Activated T-cell treated with anti-CD3 and anti-CD28 coated beads for 24 hours (primary cell): ENCODE measurements at regions not wholly inside any gene's neighbourhood (a gene's known extent, or its start where the extent isn't known, plus 50 kb on each side); places are given as distances from the start of the nearest gene placed in this dataset.
"Not testable (repeated sequence)": the region's sequence is repeated elsewhere in the genome, so short reads cannot be mapped to it uniquely, and the experiment has no call there.

ENCODE experiments used
- DNase-seq: peaks from one replicate; pipeline ENCODE4 v3.0.0-alpha.2; 2020; ENCODE audit warnings: low read depth

DNA sequence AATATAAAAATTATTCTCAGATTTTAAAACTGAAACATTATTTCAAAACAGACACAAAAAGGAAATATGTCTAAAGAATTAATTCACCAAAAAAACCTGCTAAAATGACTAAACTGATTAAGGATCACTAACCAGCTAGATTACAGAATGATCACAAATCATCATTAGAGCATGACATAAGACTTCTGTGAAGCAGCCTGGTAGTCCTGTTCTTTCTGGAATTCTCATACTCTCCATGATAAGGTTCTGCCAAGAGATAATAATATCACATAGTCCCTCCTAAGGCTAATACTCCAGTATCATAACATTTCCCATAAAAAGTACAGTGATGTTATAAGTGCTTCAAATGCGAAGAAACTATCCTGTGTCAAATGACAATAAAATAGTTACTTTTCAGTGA lies 1814.9 kb downstream of the SLITRK5 start:
- no peak for DNase-seq

DNA sequence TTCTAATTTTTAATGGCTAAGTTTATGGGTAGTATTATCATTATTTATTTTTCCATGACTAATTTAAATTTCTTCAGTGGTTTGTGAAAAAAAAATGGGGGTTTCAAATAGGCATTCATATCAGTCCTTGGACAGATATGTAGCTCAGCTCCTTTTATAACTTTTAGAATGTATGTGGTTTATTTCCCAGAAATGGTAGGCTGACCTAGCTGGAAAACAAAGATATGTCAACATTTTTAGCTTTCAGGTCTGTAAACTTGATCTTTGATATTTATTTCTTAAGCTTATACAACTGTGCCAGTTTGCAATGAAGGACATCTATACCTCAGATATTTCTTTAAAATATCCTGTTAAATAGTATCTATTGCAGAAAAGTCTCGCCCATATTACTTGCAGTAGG lies 1815.5 kb downstream of the SLITRK5 start:
- DNase-seq: no peak

GRCh38 chr13:89490661-89491060 lies 1819.5 kb downstream of the SLITRK5 start:
- no peak for DNase-seq

- DNase-seq: no peak
These were observed 1825.3 kb downstream of the SLITRK5 start for GRCh38 chr13:89496478-89496877.

GRCh38 chr13:89497658-89498057 lies 1826.5 kb downstream of the SLITRK5 start:
- no peak for DNase-seq

- no peak for DNase-seq
These were observed 1831.1 kb downstream of the SLITRK5 start for GRCh38 chr13:89502286-89502685.

GRCh38 chr13:89514534-89515312 lies 1832.8 kb upstream of the MIR17HG start:
- no peak for DNase-seq

DNA sequence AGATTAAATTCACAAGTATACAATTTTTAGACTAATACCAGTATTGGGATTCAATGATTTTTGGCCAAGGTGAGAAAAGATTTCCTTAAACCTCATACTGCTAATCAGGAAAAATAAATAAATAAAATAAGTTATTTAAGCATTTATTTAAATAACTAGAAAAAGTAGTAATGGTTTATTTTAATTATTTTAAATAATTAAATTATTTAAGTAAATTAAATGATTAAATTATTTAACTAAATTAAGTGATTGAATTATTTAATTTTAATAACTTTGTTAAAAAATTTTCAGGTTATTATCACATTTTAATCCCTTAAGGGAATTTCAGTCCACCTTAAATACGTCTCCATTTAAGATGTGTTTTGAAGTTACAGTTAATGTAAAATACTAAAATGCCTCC lies 1831.5 kb upstream of the MIR17HG start:
- no peak for DNase-seq

GRCh38 chr13:89518289-89519077 lies 1829.0 kb upstream of the MIR17HG start:
- no peak for DNase-seq

- no peak for DNase-seq
These were observed 1827.0 kb upstream of the MIR17HG start for GRCh38 chr13:89520468-89520867.

GRCh38 chr13:89521672-89522071 lies 1825.8 kb upstream of the MIR17HG start:
- DNase-seq: not testable (repeated sequence)

DNA sequence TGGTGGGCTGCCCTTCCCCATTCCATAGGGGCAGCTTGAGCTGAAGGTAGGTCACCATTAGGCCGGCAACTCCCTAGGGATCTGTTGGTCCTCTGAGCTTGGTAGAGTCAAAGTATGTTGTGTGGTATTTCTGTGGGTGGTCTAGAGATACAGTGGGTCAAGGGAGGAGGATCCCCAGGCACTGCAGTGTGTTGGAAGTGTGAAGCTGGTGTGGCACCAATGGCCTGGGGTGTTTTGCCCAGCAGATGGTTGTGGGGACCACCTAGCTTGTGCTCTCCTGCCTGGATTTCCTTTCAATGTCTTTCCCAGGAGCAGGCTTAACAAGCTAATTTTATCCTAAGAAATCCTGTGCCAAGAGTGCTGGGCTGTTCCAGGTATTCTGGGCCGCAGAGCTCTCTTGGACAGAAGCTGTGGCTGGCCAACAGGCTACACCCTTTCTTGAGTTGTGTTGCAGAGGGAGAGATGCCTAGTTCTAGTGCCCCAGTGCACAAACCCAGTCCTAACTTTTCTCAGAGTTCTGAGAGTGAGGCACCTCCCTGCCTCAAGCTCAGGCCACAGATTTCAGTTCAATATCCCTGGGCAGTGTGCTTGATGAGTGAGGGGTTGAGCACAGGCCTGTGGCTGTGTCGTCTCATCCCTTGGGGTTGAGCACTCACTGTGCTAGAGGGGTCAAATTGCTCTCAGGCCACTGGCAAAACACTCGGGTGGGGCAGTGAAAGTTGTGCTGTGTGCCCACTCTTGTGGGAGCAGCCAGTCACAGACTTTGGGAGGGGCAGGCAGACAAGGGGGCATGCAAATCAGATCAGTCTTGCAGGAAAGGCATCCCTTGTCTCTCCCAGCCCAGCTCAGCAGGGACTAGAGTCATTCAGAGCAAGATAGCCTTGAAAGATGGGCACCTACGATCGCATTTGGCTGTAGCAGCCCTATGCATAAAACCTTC lies 1806.1 kb upstream of the MIR17HG start:
- DNase-seq: no peak

- DNase-seq: no peak
These were observed 1796.5 kb upstream of the MIR17HG start for GRCh38 chr13:89550938-89551337.

- DNase-seq: no peak
These were observed 1792.7 kb upstream of the MIR17HG start for GRCh38 chr13:89554801-89555200.

DNA sequence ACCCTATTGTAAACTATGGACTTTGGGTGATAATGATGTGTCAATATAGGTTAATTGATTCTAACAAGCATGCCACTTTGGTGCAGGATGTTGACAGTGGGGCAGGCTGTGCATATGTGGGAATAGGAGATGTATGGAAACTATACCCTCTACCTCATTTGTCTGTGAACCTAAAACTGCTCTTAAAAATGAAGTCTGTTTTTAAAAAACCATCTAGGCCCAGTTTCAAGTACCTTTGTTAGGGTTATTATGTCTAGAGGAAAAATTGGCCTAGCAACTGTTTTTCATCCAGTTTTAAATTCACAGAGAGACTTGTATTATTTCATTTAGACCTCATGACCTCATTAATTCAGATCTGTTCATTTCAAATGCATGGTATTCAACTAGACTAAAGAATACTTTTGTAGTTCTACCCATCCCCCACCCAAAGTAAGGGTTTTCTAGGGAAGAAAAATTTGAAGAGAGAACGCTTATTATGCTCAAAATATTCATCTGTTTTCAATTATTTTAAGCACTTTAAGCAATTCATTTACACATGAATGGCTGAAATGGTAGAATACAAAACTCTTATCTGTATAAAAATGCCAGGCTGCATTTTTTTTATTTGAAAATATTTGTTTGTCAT lies 1781.9 kb upstream of the MIR17HG start:
- DNase-seq: no peak

DNA sequence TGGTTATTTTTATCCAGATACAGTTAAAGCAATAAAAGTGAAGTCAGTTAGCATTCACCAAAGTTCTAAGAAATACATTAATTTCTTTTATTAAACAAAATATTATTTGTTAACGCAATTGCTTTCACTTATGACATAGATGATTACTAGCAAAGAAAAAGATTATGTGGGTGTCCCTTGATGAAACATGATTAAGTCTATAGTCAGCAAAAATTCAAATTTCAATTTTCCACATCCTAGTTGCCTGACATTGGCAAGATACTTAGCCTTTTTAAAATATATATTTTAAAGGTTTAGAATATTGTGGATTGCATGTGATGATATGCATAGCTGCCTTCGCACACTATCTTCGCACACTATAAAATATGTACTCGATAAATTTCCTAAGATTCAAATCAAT lies 1780.5 kb upstream of the MIR17HG start:
- no peak for DNase-seq

DNA sequence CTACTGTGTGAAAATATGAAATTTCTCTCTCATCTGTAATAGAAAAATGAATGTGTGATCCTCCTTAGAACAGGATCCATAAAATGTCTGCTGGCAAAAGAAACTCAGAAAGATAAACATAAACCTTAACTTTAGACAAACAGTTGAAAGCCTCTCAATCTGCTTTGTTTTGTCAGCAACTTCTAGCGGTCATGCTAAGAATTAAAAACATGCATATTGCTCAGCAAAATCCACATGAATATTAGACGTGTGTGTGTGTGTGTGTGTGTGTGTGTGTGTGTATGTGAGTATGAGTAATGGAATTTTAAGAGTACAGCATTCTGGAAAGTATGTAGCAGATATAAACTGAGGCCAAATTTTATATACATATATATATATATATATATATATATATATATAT lies 1779.2 kb upstream of the MIR17HG start:
- no peak for DNase-seq

GRCh38 chr13:89568746-89569145 lies 1778.7 kb upstream of the MIR17HG start:
- no peak for DNase-seq

- no peak for DNase-seq
These were observed 1775.8 kb upstream of the MIR17HG start for GRCh38 chr13:89571676-89572075.

DNA sequence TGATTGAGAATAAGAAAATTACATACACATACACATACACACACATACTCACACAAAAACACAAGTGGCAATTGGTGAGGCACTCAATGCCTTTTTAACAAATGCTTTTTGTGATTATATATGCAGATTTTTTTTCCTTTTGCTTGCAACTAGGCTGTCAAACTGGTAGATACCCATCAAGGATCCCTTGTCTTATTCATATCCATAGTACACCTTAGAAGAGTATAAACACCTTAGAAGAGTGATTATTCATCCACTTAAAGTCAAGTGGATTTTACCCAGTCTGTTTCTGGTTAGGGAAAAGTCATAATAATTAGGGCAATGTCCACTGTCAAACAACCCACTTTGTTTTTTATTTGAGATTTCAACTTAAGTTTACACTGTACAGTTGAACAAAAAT lies 1773.4 kb upstream of the MIR17HG start:
- DNase-seq: no peak

- DNase-seq: no peak
These were observed 1770.2 kb upstream of the MIR17HG start for GRCh38 chr13:89577301-89577700.

- DNase-seq: no peak
These were observed 1763.3 kb upstream of the MIR17HG start for GRCh38 chr13:89584058-89584620.
